ENCODE measurements at regions not wholly inside any gene's neighbourhood (a gene's known extent, or its start where the extent isn't known, plus 50 kb on each side); places are given as distances from the start of the nearest gene placed in this dataset.
"Not testable (repeated sequence)": the region's sequence is repeated elsewhere in the genome, so short reads cannot be mapped to it uniquely, and the experiment has no call there.

DNA sequence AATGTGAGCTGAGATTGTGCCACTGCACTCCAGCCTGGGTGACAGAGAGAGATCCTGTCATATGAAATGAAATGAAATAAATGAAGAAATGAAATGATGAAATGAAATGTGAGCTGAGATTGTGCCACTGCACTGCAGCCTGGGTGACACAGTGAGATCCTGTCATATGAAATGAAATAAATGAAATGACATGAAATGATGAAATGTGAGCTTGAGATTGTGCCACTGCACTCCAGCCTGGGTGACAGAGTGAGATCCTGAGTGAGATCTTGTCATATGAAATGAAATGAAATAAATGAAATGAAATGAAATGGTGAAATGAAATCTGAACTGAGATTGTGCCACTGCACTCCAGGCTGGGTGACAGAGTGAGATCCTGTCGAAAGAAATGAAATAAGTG is 58.2 kb upstream of the FAN1 start:
- H3K4me3 Mint-ChIP-seq; H3K9me3 Mint-ChIP-seq; H3K27me3 ChIP-seq (ENCODE audit: insufficient read depth, low read length); H3K4me3 ChIP-seq (ENCODE audit: low read length in 2 of 2); POLR2A ChIA-PET (ENCODE audit: partially characterized antibody); H3K9me3 ChIP-seq (ENCODE audit: control insufficient read depth in 1 of 2, low read length in 2 of 2); H3K36me3 ChIP-seq (ENCODE audit: insufficient read depth, low read length); H3K27ac ChIP-seq (ENCODE audit: low read depth, low read length); intact Hi-C loops (cut with micrococcal nuclease); H3K27me3 Mint-ChIP-seq; H3K36me3 Mint-ChIP-seq; DNase-seq: not testable (repeated sequence)
- H3K27ac Mint-ChIP-seq = peak overlapping the region in 3 of 7 donors; percentile 57 to 72 (median 62)
- CTCF ChIA-PET (ENCODE audit: partially characterized antibody) = interaction anchor here (3.5 kb wide), 1 partner anchor 12 kb away, joined by 24 read pairs; no protein-coding TSS in a partner anchor
- peaks cover 29 to 33% (median 32%) of the 10 kb centered on the region in 4 donors for H3K4me1 Mint-ChIP-seq
- peaks cover 34% of the 10 kb centered on the region for H3K4me1 ChIP-seq (ENCODE audit: insufficient read depth, low read length)
